ENCODE measurements at regions not wholly inside any gene's neighbourhood (a gene's known extent, or its start where the extent isn't known, plus 50 kb on each side); places are given as distances from the start of the nearest gene placed in this dataset.

- Histone ChIP-seq H3K4me2 (ENCODE audit: low read length) (no peak overlapping the region), H3K4me1 (ENCODE audit: insufficient read depth, low read length) (no peaks in the 10 kb centered on the region), H3K27me3 (ENCODE audit: insufficient read depth, low read length) (no peaks in the 10 kb centered on the region), H3K79me2 (ENCODE audit: insufficient read depth, low read length) (no peaks in the 10 kb centered on the region), H3K9me3 (ENCODE audit: insufficient read depth, low read depth, low read length) (no peaks in the 10 kb centered on the region), H4K20me1 (ENCODE audit: insufficient read depth, low read length) (no peaks in the 10 kb centered on the region), H3K4me3 (ENCODE audit: insufficient read depth, low read depth, low read length) (no peak overlapping the region), H3K9ac (ENCODE audit: low read length) (no peak overlapping the region), H3K27ac (ENCODE audit: low read depth, low read length) (no peak overlapping the region), H3K36me3 (ENCODE audit: insufficient read depth, low read length) (no peaks in the 10 kb centered on the region), H2AFZ (ENCODE audit: low read depth, low read length) (no peak overlapping the region)
- no peak for TF ChIP-seq EZH2 (IDR thresholded peaks at IDR 0.05; ENCODE audit: insufficient read depth, low read length)
- TF ChIP-seq CTCF (IDR thresholded peaks at IDR 0.05; ENCODE audit: insufficient read depth, low read depth, low read length), result no peak
- DNase-seq (ENCODE audit: low read depth) (no peak), FAIRE-seq (no peak)
- Mint-ChIP-seq H3K9me3 (ENCODE audit: unreplicated experiment) (peaks cover 10% of the 10 kb centered on the region), H3K27ac (ENCODE audit: unreplicated experiment) (no peak overlapping the region), H3K27me3 (ENCODE audit: low read depth, unreplicated experiment) (no peaks in the 10 kb centered on the region), H3K4me3 (ENCODE audit: unreplicated experiment) (no peak overlapping the region), H3K4me1 (ENCODE audit: low read depth, unreplicated experiment) (no peaks in the 10 kb centered on the region), H3K36me3 (ENCODE audit: low read depth, unreplicated experiment) (no peaks in the 10 kb centered on the region)
Observed at GRCh38 chr6:95417856-95418255, 159.5 kb upstream of the MANEA start.

GRCh38 chr6:95420792-95421191 lies 156.5 kb upstream of the MANEA start:
- no peaks in the 10 kb centered on the region for H3K9me3 ChIP-seq (ENCODE audit: insufficient read depth, low read depth, low read length)

More at GRCh38 chr6:95420792-95421191, 156.5 kb upstream of the MANEA start:
- H3K4me1 ChIP-seq (ENCODE audit: insufficient read depth, low read length), result no peaks in the 10 kb centered on the region
- no peak overlapping the region for H3K4me3 ChIP-seq (ENCODE audit: insufficient read depth, low read depth, low read length)
- no peaks in the 10 kb centered on the region for H3K27me3 ChIP-seq (ENCODE audit: insufficient read depth, low read length)
- H2AFZ ChIP-seq (ENCODE audit: low read depth, low read length), result no peak overlapping the region
- Mint-ChIP-seq H3K27me3 (ENCODE audit: low read depth, unreplicated experiment) (no peaks in the 10 kb centered on the region), H3K9me3 (ENCODE audit: unreplicated experiment) (peaks cover 10% of the 10 kb centered on the region), H3K4me3 (ENCODE audit: unreplicated experiment) (no peak overlapping the region), H3K36me3 (ENCODE audit: low read depth, unreplicated experiment) (no peaks in the 10 kb centered on the region), H3K27ac (ENCODE audit: unreplicated experiment) (no peak overlapping the region), H3K4me1 (ENCODE audit: low read depth, unreplicated experiment) (no peaks in the 10 kb centered on the region)
- TF ChIP-seq EZH2 (IDR thresholded peaks at IDR 0.05; ENCODE audit: insufficient read depth, low read length) (no peak), CTCF (IDR thresholded peaks at IDR 0.05; ENCODE audit: insufficient read depth, low read depth, low read length) (no peak)
- no peak for DNase-seq (ENCODE audit: low read depth)
- H3K36me3 ChIP-seq (ENCODE audit: insufficient read depth, low read length), result no peaks in the 10 kb centered on the region
- no peak overlapping the region for H3K27ac ChIP-seq (ENCODE audit: low read depth, low read length)
- no peak for FAIRE-seq
- no peak overlapping the region for H3K9ac ChIP-seq (ENCODE audit: low read length)
- H4K20me1 ChIP-seq (ENCODE audit: insufficient read depth, low read length), result no peaks in the 10 kb centered on the region
- no peaks in the 10 kb centered on the region for H3K79me2 ChIP-seq (ENCODE audit: insufficient read depth, low read length)
- no peak overlapping the region for H3K4me2 ChIP-seq (ENCODE audit: low read length)

All from astrocyte (in vitro differentiated cells and primary cell).